C4-2B (cell line): ENCODE measurements at regions not wholly inside any gene's neighbourhood (a gene's known extent, or its start where the extent isn't known, plus 50 kb on each side); places are given as distances from the start of the nearest gene placed in this dataset.

Source experiments
- ZFX ChIP-seq: fragments of 450-650 bp; IDR thresholded peaks from 2 replicates; pipeline ENCODE4 v1.6.1; 2017
- TF ChIP-seq, protein P1 (sequence below): fragments of 450-650 bp; conservative IDR thresholded peaks from 2 replicates; pipeline ENCODE4 v1.5.1; 2017; ENCODE audit warnings: mild to moderate bottlenecking

DNA sequence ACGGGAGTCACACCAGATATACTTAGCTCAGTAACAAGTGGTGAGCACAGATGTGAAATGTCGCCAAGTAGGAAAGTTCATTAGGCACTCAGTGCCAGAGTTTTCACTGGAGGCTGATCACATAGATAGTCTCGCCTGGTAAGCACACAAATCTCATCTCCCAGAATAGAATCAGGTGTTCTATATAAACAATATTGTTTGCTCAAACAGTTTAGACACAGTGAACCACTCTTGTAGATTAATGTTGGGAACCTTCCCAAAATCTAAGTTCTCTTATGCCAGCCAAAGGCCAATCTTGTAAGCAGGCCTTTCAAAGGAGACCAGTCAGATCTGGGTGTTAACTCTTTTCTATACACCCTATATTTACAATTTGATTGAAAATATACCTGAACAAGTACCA lies 716.5 kb upstream of the GRM3 start:
- TF ChIP-seq, protein P1, sequence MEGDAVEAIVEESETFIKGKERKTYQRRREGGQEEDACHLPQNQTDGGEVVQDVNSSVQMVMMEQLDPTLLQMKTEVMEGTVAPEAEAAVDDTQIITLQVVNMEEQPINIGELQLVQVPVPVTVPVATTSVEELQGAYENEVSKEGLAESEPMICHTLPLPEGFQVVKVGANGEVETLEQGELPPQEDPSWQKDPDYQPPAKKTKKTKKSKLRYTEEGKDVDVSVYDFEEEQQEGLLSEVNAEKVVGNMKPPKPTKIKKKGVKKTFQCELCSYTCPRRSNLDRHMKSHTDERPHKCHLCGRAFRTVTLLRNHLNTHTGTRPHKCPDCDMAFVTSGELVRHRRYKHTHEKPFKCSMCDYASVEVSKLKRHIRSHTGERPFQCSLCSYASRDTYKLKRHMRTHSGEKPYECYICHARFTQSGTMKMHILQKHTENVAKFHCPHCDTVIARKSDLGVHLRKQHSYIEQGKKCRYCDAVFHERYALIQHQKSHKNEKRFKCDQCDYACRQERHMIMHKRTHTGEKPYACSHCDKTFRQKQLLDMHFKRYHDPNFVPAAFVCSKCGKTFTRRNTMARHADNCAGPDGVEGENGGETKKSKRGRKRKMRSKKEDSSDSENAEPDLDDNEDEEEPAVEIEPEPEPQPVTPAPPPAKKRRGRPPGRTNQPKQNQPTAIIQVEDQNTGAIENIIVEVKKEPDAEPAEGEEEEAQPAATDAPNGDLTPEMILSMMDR: no peak
- TF ChIP-seq ZFX: no peak
